SK-N-SH (cell line): ENCODE measurements at regions not wholly inside any gene's neighbourhood (a gene's known extent, or its start where the extent isn't known, plus 50 kb on each side); places are given as distances from the start of the nearest gene placed in this dataset.

Source experiments
- CHD2 ChIP-seq: fragments of 150-350 bp; IDR thresholded peaks from 2 replicates; pipeline ENCODE4 v1.6.1; 2018; ENCODE audit warnings: low read length; ENCODE audit not compliant: partially characterized antibody
- GATA2 ChIP-seq: sonication (generic); formaldehyde crosslinking; IDR thresholded peaks from 2 replicates; pipeline ENCODE4 v1.5.0; 2020; ENCODE audit warnings: mild to moderate bottlenecking, missing genetic modification reagents
- MAX ChIP-seq: IDR thresholded peaks from 2 replicates; pipeline ENCODE4 v1.4.0; 2012; ENCODE audit warnings: low read depth
- MXI1 ChIP-seq: IDR thresholded peaks from 2 replicates; pipeline ENCODE4 v1.6.1; 2012; ENCODE audit warnings: mild to moderate bottlenecking, low read depth, low read length, improper control_type of control experiment
- POLR2AphosphoS5 ChIP-seq: IDR thresholded peaks from 2 replicates; pipeline ENCODE4 v1.6.1; 2012; ENCODE audit warnings: low read depth, low read length
- TCF12 ChIP-seq: IDR thresholded peaks from 2 replicates; pipeline ENCODE4 v1.4.0; 2012
- TF ChIP-seq, protein P1 (sequence below): fragments of 200-600 bp; sonication (generic); IDR thresholded peaks from 2 replicates; pipeline ENCODE4 v1.6.1; 2017; ENCODE audit warnings: antibody characterized with exemption, mild to moderate bottlenecking, moderate library complexity

DNA sequence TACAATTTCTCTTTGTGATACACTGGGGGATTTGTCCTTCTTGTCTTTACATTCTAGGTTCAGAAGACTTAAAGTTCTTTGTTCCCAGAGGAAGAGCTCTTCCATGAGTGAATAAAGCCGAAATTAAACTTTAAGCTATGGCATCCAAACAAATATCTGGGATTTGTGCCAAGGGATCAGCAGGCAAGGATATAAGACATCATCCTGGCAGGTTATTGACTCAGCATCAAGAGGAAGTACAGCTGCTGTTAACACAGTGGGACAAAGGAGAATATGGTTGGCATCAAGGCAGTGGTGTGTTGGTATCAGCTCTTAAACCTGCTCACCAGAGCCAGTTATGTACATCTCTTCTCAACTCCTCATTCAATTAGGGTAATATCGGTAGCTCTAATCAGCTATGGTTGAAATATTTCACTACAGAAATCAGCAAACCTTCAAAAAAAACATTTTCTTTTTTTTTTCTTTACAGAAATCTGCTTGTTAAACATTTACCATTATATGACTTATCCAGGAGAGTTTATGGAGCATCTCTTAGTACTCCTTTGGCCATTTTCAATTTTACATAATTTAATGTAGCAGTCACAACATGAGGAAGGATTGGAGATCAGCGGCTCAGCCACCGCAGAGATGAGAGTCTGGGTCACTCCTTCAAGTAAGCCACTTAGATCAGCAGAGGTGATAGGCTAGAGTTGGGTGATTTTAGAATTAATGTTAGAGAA lies 1198.6 kb upstream of the EPHA6 start:
- TF ChIP-seq GATA2 (CRISPR knock-in tag) (no peak), MXI1 (no peak), POLR2AphosphoS5 (no peak), CHD2 (no peak), MAX (no peak), TCF12 (no peak)
- TF ChIP-seq, protein P1, sequence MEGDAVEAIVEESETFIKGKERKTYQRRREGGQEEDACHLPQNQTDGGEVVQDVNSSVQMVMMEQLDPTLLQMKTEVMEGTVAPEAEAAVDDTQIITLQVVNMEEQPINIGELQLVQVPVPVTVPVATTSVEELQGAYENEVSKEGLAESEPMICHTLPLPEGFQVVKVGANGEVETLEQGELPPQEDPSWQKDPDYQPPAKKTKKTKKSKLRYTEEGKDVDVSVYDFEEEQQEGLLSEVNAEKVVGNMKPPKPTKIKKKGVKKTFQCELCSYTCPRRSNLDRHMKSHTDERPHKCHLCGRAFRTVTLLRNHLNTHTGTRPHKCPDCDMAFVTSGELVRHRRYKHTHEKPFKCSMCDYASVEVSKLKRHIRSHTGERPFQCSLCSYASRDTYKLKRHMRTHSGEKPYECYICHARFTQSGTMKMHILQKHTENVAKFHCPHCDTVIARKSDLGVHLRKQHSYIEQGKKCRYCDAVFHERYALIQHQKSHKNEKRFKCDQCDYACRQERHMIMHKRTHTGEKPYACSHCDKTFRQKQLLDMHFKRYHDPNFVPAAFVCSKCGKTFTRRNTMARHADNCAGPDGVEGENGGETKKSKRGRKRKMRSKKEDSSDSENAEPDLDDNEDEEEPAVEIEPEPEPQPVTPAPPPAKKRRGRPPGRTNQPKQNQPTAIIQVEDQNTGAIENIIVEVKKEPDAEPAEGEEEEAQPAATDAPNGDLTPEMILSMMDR = no peak
